HFFc6 (cell line): ENCODE measurements at regions not wholly inside any gene's neighbourhood (a gene's known extent, or its start where the extent isn't known, plus 50 kb on each side); places are given as distances from the start of the nearest gene placed in this dataset.

Source experiments
- DNase-seq: peaks from one replicate; pipeline ENCODE4 v3.0.0-alpha.2; 2018
- H3K27ac Mint-ChIP-seq: 2 replicates; pipeline ENCODE4 v1.8.0; 2020; ENCODE audit warnings: mild to moderate bottlenecking, mixed read lengths
- H3K27me3 Mint-ChIP-seq: 2 replicates; pipeline ENCODE4 v1.8.0; 2021; ENCODE audit warnings: mild to moderate bottlenecking, moderate library complexity, mixed read lengths; ENCODE audit not compliant: insufficient read depth
- H3K36me3 Mint-ChIP-seq: 2 replicates; pipeline ENCODE4 v1.8.0; 2021; ENCODE audit warnings: low read depth, mixed read lengths
- H3K4me1 Mint-ChIP-seq: 2 replicates; pipeline ENCODE4 v1.8.0; 2020; ENCODE audit warnings: low read depth, mixed read lengths
- H3K4me3 Mint-ChIP-seq: 2 replicates; pipeline ENCODE4 v1.8.0; 2020; ENCODE audit warnings: mild to moderate bottlenecking, moderate library complexity, mixed read lengths
- H3K9me3 Mint-ChIP-seq: 2 replicates; pipeline ENCODE4 v1.8.0; 2020; ENCODE audit warnings: mild to moderate bottlenecking, mixed read lengths
- CTCF ChIP-seq: fragments of 200-600 bp; sonication (generic); IDR thresholded peaks from 2 replicates; pipeline ENCODE4 v1.5.0; 2021; ENCODE audit warnings: antibody characterized with exemption, mild to moderate bottlenecking

DNA sequence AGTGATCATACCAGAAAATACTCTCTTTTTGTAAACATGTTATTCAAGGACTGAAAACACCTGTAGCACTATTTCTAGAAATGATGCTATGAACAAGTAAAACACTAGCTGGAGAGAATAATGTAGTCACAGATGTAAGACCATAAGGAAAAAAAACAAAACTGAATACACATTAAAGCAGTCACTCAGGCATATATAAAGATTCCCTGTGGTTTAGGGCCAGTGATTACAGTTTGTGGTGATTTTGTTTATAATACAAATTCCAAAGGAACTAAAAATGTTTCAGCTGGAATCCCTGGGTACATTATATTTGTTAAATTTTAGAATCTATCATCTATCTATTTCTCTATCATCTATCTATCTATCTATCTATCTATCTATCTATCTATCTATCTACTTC is 777.8 kb upstream of the FRG1 start:
- Mint-ChIP-seq H3K4me3 (no peak overlapping the region), H3K4me1 (no peaks in the 10 kb centered on the region), H3K36me3 (no peaks in the 10 kb centered on the region), H3K27ac (no peak overlapping the region), H3K9me3 (no peaks in the 10 kb centered on the region; the same call in 1 of the 2 replicates), H3K27me3 (no peaks in the 10 kb centered on the region; the same call in none of the 2 replicates)
- no peak for DNase-seq
- TF ChIP-seq CTCF = no peak

GRCh38 chr4:189176002-189176401 is 764.7 kb upstream of the FRG1 start:
- Mint-ChIP-seq H3K4me3 (no peak overlapping the region), H3K27ac (no peak overlapping the region), H3K9me3 (peaks cover 3% of the 10 kb centered on the region; the same call in 1 of the 2 replicates), H3K27me3 (no peaks in the 10 kb centered on the region; the same call in none of the 2 replicates), H3K4me1 (no peaks in the 10 kb centered on the region), H3K36me3 (no peaks in the 10 kb centered on the region)
- no peak for TF ChIP-seq CTCF
- no peak for DNase-seq

DNA sequence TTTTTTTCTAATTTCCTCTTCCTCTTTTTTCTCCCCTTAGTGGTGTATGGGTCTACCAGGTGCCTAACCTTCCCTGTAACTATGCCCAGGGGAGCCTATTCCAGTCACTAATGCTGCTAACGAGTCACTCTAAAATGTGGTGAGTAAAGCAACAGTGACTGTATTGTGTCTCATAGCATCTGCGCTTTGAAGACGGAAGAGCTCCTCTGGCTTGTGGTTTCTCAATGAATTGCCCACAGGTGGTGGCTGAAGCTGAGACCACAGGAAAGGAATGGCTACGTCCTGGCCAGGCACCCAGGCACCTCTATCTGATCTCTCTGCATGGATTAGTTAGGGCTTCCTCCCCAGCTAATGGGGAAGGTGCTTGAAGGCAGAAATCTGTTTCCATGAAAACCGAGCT is 763.5 kb upstream of the FRG1 start:
- no peaks in the 10 kb centered on the region; the same call in none of the 2 replicates for H3K27me3 Mint-ChIP-seq
- no peaks in the 10 kb centered on the region for H3K9me3 Mint-ChIP-seq
- no peak overlapping the region for H3K27ac Mint-ChIP-seq
- no peak overlapping the region for H3K4me3 Mint-ChIP-seq
- DNase-seq = no peak
- no peaks in the 10 kb centered on the region for H3K36me3 Mint-ChIP-seq
- H3K4me1 Mint-ChIP-seq = no peaks in the 10 kb centered on the region
- no peak for TF ChIP-seq CTCF

- H3K9me3 Mint-ChIP-seq = no peaks in the 10 kb centered on the region
- H3K36me3 Mint-ChIP-seq = no peaks in the 10 kb centered on the region
- TF ChIP-seq CTCF = no peak
- DNase-seq = no peak
- no peak overlapping the region for H3K27ac Mint-ChIP-seq
- no peaks in the 10 kb centered on the region; the same call in none of the 2 replicates for H3K27me3 Mint-ChIP-seq
- H3K4me3 Mint-ChIP-seq = no peak overlapping the region
- H3K4me1 Mint-ChIP-seq = no peaks in the 10 kb centered on the region
These were observed 762.4 kb upstream of the FRG1 start for GRCh38 chr4:189178125-189178746.

GRCh38 chr4:189185810-189186432 is 754.8 kb upstream of the FRG1 start:
- no peaks in the 10 kb centered on the region for H3K4me1 Mint-ChIP-seq
- no peak overlapping the region for H3K27ac Mint-ChIP-seq
- TF ChIP-seq CTCF = no peak
- H3K27me3 Mint-ChIP-seq = no peaks in the 10 kb centered on the region
- no peak overlapping the region for H3K4me3 Mint-ChIP-seq
- no peaks in the 10 kb centered on the region for H3K36me3 Mint-ChIP-seq
- DNase-seq = no peak
- H3K9me3 Mint-ChIP-seq = peaks cover 20% of the 10 kb centered on the region
